BE2C (cell line): ENCODE measurements at regions not wholly inside any gene's neighbourhood (a gene's known extent, or its start where the extent isn't known, plus 50 kb on each side); places are given as distances from the start of the nearest gene placed in this dataset.

ENCODE experiments used
- DNase-seq: peaks from one replicate; pipeline ENCODE4 v3.0.0-alpha.2; 2020
- H3K27me3 ChIP-seq: fragments of 250-450 bp; sonication (Bioruptor Pico); 2 replicates; pipeline ENCODE4 v1.5.1; 2020; ENCODE audit warnings: mild to moderate bottlenecking
- H3K36me3 ChIP-seq: fragments of 250-450 bp; sonication (Bioruptor Pico); 2 replicates; pipeline ENCODE4 v1.5.1; 2020; ENCODE audit warnings: mild to moderate bottlenecking
- H3K4me1 ChIP-seq: fragments of 250-450 bp; sonication (Bioruptor Pico); 2 replicates; pipeline ENCODE4 v1.5.1; 2020
- H3K4me3 ChIP-seq: 2 replicates; pipeline ENCODE4 v1.5.1; 2011; ENCODE audit warnings: low read depth, low read length
- H3K9me3 ChIP-seq: fragments of 250-450 bp; sonication (Bioruptor Pico); 2 replicates; pipeline ENCODE4 v1.5.1; 2020
- CTCF ChIP-seq: IDR thresholded peaks from 2 replicates; pipeline ENCODE4 v1.5.1; 2012; ENCODE audit warnings: mild to moderate bottlenecking, low read depth, low read length

GRCh38 chr11:130806746-130807145 is 109.5 kb downstream of the SNX19 start:
- no peak for DNase-seq
- H3K36me3 ChIP-seq = no peaks in the 10 kb centered on the region
- no peaks in the 10 kb centered on the region for H3K4me1 ChIP-seq
- H3K27me3 ChIP-seq = no peaks in the 10 kb centered on the region
- TF ChIP-seq CTCF = no peak
- no peaks in the 10 kb centered on the region for H3K9me3 ChIP-seq
- H3K4me3 ChIP-seq = no peak overlapping the region

GRCh38 chr11:130808541-130808940 is 107.7 kb downstream of the SNX19 start:
- TF ChIP-seq CTCF = no peak
- DNase-seq = no peak
- H3K27me3 ChIP-seq = no peaks in the 10 kb centered on the region

GRCh38 chr11:130813196-130813595 is 103.1 kb downstream of the SNX19 start:
- DNase-seq = no peak
- Histone ChIP-seq H3K36me3 (no peaks in the 10 kb centered on the region), H3K9me3 (no peaks in the 10 kb centered on the region), H3K4me3 (no peak overlapping the region), H3K27me3 (no peaks in the 10 kb centered on the region), H3K4me1 (no peaks in the 10 kb centered on the region)
- TF ChIP-seq CTCF = no peak

More at GRCh38 chr11:130808541-130808940, 107.7 kb downstream of the SNX19 start:
- Histone ChIP-seq H3K4me1 (no peaks in the 10 kb centered on the region), H3K9me3 (no peaks in the 10 kb centered on the region), H3K4me3 (no peak overlapping the region), H3K36me3 (no peaks in the 10 kb centered on the region)

GRCh38 chr11:130813638-130814037 is 102.6 kb downstream of the SNX19 start:
- Histone ChIP-seq H3K4me3 (no peak overlapping the region), H3K36me3 (no peaks in the 10 kb centered on the region), H3K27me3 (no peaks in the 10 kb centered on the region), H3K4me1 (no peaks in the 10 kb centered on the region), H3K9me3 (no peaks in the 10 kb centered on the region)
- TF ChIP-seq CTCF = no peak
- DNase-seq = no peak

GRCh38 chr11:130814440-130815096 is 101.7 kb downstream of the SNX19 start:
- no peak for DNase-seq
- Histone ChIP-seq H3K4me1 (no peaks in the 10 kb centered on the region), H3K9me3 (no peaks in the 10 kb centered on the region), H3K4me3 (no peak overlapping the region), H3K36me3 (no peaks in the 10 kb centered on the region), H3K27me3 (no peaks in the 10 kb centered on the region)
- TF ChIP-seq CTCF = no peak

GRCh38 chr11:130815097-130815802 is 101.0 kb downstream of the SNX19 start:
- Histone ChIP-seq H3K36me3 (no peaks in the 10 kb centered on the region), H3K4me1 (no peaks in the 10 kb centered on the region), H3K9me3 (no peaks in the 10 kb centered on the region), H3K27me3 (no peaks in the 10 kb centered on the region), H3K4me3 (no peak overlapping the region)
- no peak for DNase-seq
- TF ChIP-seq CTCF = no peak
